HEK293T (cell line): ENCODE measurements at regions not wholly inside any gene's neighbourhood (a gene's known extent, or its start where the extent isn't known, plus 50 kb on each side); places are given as distances from the start of the nearest gene placed in this dataset.
"Not testable (repeated sequence)": the region's sequence is repeated elsewhere in the genome, so short reads cannot be mapped to it uniquely, and the experiment has no call there.

Experiments
- ARNT ChIP-seq: fragments of 450-650 bp; IDR thresholded peaks from 2 replicates; pipeline ENCODE4 v1.6.1; 2017; ENCODE audit warnings: mild to moderate bottlenecking
- BHLHE40 ChIP-seq: fragments of 450-650 bp; IDR thresholded peaks from 2 replicates; pipeline ENCODE4 v1.6.1; 2016; ENCODE audit warnings: mild to moderate bottlenecking, moderate library complexity, borderline replicate concordance
- CTBP1 ChIP-seq: fragments of 450-650 bp; IDR thresholded peaks from 2 replicates; pipeline ENCODE4 v1.6.1; 2016; ENCODE audit warnings: borderline replicate concordance
- ELF4 ChIP-seq: fragments of 450-650 bp; IDR thresholded peaks from 2 replicates; pipeline ENCODE4 v1.6.1; 2017; ENCODE audit warnings: antibody characterized with exemption
- FOXA1 ChIP-seq: fragments of 450-650 bp; IDR thresholded peaks from 2 replicates; pipeline ENCODE4 v1.6.1; 2016; ENCODE audit warnings: mild to moderate bottlenecking
- FOXM1 ChIP-seq: fragments of 450-650 bp; IDR thresholded peaks from 2 replicates; pipeline ENCODE4 v1.6.1; 2017; ENCODE audit warnings: mild to moderate bottlenecking, borderline replicate concordance
- HDGF ChIP-seq: fragments of 450-650 bp; IDR thresholded peaks from 2 replicates; pipeline ENCODE4 v1.6.1; 2017; ENCODE audit warnings: antibody characterized with exemption, borderline replicate concordance
- L3MBTL2 ChIP-seq: fragments of 450-650 bp; conservative IDR thresholded peaks from 2 replicates; pipeline ENCODE4 v1.6.1; 2016; ENCODE audit warnings: mild to moderate bottlenecking
- NFRKB ChIP-seq: fragments of 450-650 bp; IDR thresholded peaks from 2 replicates; pipeline ENCODE4 v1.6.1; 2016; ENCODE audit warnings: mild to moderate bottlenecking, moderate library complexity
- PKNOX1 ChIP-seq: fragments of 450-650 bp; IDR thresholded peaks from 2 replicates; pipeline ENCODE4 v1.6.1; 2016
- SUZ12 ChIP-seq: fragments of 450-650 bp; IDR thresholded peaks from 2 replicates; pipeline ENCODE4 v1.6.1; 2016; ENCODE audit warnings: mild to moderate bottlenecking
- ZNF384 ChIP-seq: fragments of 450-650 bp; IDR thresholded peaks from 2 replicates; pipeline ENCODE4 v1.6.1; 2016

GRCh38 chr5:19287548-19288277, 700.3 kb downstream of the CDH18 start:
- not testable (repeated sequence) for TF ChIP-seq ZNF384, FOXM1, PKNOX1, FOXA1, BHLHE40, SUZ12, NFRKB, CTBP1, ELF4, ARNT, L3MBTL2, HDGF
